GM19025 (cell line): ENCODE measurements at regions not wholly inside any gene's neighbourhood (a gene's known extent, or its start where the extent isn't known, plus 50 kb on each side); places are given as distances from the start of the nearest gene placed in this dataset.
"Not testable (repeated sequence)": the region's sequence is repeated elsewhere in the genome, so short reads cannot be mapped to it uniquely, and the experiment has no call there.

Experiments used
- ATAC-seq: cut with Tn5 transposase; IDR thresholded peaks from one replicate; pipeline ENCODE4 v1.9.1; 2021; ENCODE audit warnings: mild to moderate bottlenecking, low read depth, moderate library complexity; ENCODE audit not compliant: unreplicated experiment

DNA sequence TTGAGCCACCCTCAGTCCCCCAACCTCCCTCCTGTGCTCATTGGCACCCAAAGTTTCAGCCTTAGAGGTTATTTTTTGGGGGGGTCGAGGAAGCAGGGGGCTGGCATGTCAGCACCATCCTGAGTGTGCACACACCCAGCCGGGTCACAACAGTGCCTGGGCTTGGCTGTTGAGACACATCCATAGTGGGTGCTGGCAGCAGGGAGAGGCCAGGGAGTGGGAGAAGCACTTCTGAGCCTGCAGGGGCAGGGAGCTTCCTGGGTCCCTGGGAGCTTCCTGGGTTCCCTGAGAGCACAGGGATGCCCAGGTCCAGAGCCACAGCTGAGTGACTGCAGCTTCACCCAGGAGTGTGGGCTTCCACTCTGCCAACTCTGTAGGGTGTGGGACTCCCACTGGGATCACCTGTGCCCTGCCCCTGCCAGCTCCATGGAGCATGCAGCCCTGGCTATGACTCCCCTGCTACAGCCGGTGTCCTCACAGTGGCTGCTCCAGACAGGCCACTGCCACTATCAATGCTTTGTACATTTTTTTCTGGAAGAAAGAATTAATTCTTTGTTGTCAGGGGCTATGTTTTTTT, 240.4 kb downstream of the PTGER3 start:
- ATAC-seq: no peak

DNA sequence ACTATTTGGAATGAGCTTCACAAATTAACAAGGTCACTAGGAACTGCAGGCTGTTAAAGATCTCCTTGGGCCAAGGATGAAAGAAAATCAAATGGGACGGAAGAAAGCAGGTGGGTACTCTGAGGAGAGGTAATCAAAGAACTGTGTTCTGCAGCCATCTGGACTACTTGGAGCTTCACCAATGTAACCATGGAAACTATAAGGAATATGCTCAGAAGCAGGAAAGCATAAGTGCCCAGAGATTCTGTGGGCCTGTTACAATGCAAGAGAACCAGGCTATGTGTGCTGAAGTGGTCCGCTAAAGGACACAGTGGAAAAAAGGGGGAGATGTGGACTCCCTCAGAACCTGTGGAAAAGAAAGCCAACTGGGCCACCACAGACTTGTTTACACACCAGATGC, 238.5 kb downstream of the PTGER3 start:
- no peak for ATAC-seq

DNA sequence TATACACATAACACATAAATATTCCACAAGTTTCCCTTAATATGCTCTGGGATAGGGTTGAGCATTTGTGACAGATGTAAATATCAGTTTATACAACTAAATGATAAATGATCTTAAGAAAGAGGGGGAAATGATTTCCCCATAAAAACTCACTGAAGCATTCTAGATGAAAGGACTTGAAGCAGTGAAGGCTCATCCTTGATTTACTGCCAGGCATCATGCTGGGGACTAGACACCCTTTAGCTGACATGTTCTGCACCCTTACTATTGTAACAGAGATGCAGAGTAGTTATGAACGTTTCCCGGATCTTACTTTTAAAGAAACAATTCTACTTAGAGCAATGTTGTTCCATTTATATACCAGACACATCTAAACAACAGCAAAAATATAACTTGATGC, 235.8 kb downstream of the PTGER3 start:
- ATAC-seq: no peak

DNA sequence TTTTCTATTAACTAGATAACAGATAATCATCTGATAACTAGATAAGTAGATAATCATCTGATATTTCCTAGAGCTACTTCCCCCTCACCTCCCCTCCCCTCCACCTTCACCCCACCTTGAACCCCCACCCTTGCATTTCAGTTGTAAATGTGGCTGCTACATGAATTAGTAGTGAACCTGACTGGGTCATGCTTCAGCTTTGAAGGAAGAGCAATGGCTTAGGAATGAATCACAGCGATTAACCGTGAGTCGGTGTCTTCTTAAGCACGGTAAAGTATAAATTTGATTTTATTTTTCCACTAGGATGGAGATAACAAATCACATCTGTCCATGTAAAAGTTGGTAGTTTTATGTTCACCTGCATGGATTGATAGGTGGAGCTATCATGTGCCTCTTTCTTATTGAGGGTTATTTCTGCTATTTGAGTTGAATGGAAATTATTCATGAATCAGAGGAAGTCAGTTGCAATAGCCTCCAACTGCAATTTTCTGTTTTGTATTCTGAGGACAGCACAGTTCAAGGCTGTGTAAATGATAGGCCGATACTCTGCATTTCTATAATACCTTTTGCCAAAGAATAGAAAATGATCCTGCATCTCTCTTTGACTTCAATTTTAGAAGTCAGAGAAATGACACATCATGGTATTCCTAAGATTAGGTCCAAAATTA, 235.0 kb downstream of the PTGER3 start:
- no peak for ATAC-seq

DNA sequence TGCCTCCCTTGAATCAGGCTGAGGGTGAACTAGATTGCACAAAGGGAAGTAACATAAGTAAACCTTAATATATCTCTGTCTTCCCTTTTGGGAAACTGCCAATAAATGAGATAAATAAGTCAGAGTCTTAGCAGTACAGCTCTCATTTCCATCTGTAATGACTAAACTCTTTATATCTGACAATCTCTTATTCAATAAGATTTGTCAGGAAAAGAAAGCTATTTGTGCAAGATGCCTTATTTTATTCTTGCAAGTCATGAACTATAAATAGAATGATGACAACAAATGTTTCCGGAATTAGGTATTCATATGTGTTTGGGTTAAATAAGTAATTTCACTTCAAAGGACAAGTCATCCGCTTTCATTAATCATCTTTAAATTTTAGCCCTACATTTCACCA, 229.2 kb downstream of the PTGER3 start:
- ATAC-seq: no peak

DNA sequence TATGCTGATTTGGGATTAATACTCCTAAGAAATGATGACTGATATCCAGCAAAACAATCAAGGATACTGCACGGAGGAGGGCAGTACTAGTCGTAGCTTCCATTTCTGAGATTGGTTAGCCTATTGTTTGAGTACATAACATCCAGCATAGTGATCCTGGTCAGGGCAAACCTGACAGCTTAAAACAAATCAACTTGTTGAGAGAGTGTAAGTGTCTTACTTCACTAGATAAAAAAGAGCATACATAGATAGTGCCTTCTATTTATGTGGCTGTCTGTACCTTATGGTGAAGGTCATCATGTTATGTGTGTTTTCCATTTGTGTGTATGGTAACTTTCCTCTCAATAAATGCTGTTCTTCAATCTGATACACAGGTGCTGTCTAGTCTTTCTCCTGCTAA, 228.4 kb downstream of the PTGER3 start:
- no peak for ATAC-seq

DNA sequence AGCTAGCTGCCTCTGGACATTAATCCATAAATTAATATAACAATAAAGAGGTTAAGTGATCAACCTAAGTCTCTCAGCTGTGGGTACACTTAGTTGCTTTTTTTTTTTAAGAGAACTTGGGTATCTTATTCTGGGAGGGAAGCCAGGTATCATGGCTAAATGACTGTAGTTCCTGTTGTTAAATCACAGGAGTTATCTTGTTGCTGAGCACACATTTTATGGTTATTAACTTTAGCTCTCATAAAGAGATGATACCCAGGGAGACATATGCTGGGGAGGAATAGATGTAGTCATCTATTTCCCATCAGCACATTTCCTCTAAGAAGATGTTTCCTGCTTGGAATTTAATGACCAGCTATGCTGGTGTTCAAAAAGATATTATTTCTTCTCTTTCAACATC, 227.8 kb downstream of the PTGER3 start:
- ATAC-seq: no peak

DNA sequence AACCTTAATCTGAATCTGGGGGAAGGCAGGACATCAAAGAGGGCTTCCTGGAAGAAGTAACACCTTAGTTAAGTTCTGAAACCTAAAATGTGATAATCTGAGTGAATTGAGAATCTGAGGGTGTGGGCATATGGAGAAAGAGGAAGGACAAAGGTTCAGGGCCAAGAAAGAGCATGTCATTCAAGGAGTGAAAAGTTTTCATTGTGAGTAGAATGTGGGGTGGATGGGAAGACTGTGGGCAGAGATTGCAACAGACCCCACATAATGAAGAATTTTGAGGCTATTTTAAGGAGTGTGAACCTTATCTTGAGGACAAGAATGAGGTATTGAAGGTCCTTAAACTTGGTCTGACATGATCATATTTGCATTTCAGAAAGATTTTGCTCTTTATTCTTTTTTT, 227.2 kb downstream of the PTGER3 start:
- ATAC-seq: no peak

DNA sequence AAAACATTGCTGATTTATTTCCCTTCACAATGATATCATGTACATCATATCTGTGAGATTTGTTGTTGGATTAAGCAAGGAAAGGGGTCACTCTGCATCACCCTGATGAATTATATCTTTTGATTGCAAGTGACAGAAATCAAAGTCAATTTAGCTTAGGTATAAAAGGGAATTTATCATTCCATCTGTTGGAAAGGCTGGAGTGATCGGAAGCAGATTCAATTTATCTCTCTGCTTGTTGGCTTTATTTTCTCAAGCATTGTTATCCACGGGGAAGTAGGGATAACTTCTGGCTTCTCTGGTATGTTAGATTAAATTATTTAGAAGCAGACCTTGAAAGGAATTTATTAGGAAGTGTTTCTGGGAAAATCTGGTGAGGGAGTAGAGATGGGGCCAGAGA, 226.6 kb downstream of the PTGER3 start:
- ATAC-seq: no peak

DNA sequence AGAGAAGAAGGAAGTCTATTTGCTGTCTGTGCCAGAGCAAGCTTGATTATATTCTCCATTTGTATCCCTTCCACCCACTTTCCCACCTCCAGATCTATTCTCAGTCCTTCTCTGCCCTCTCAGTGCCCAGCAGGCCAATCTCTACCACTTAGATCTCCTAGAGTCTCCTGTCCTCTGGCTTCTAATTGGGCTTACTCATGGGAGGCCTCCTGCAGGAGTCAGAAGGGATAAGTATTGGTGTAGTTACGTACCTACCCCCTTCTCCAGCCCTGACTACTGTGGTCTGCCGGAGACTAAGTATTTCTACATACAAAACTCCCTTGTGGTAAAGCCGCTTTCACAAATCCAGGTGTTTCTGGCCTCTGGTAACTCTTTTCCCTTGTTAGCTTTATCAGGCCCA, 221.2 kb downstream of the PTGER3 start:
- ATAC-seq: no peak

DNA sequence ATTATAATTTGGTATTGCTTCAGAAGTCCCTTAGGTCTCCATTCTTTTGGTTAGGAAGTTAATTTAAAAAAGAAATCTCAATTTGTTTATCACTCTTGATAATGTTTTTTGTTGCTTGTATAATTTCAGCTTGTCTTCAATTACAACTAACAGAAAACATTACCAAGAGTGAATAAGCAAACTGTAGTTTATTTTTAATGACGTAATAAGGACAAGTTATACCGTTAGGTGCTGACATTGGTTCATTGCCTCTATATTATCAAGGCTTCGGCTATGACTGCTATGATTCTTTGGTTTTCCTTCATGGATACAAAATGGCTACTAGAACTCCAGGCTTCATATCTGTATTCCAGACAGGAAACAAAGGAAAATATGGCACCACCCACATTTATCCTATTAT, 220.6 kb downstream of the PTGER3 start:
- ATAC-seq: no peak

DNA sequence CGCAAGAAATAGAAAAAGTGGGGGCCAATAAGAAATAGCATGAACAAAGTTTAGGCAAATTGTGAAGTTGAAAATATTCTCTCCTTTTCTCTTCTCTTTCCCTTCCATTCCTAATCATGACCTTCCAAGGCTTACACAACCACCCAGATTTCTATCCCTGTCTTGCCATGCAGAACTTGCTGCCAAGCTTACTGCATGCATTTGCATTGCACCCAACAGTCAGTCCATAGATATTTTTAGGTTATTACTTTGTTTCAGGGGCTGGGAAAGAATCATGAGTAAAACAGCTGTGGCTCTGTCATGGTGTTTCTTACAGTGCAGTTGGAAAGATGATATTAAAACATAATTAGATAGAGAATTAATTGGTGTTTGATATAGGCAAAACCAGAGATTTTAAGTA, 219.4 kb downstream of the PTGER3 start:
- ATAC-seq: no peak

DNA sequence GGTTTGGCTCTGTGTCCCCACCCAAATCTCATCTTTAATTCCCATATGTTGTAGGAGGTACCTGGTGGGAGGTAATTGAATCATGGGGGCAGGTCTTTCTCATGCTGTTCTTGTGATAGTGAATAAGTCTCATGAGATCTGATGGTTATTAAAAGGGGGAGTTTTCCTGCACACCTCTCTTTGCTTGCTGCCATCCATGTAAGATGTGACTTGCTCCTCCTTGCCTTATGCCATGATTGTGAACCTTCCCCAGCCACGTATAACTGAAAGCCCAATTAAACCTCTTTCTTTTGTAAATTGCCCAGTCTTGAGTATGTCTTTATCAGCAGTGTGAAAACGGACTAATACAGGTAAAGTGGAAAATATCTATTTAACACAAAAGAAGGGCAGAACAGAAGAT, 213.3 kb downstream of the PTGER3 start:
- ATAC-seq: not testable (repeated sequence)

DNA sequence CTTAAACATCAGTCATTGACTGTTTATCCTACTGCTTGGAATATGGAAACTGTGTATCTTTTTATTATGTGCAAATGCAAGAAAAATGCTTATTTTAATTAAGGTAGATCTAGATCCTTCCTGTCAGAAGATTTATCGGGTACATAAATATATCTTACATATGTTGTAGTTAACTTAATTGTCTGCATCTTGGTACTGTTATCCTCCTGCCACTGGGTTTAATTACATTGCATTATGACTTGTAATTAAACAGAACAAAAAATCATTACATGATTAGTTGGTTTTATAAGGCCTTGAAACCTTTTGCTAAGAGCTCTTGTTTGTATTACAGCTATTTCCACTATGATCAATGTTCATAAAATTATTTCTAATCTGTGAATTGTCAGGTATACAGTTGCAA, 211.2 kb downstream of the PTGER3 start:
- no peak for ATAC-seq

DNA sequence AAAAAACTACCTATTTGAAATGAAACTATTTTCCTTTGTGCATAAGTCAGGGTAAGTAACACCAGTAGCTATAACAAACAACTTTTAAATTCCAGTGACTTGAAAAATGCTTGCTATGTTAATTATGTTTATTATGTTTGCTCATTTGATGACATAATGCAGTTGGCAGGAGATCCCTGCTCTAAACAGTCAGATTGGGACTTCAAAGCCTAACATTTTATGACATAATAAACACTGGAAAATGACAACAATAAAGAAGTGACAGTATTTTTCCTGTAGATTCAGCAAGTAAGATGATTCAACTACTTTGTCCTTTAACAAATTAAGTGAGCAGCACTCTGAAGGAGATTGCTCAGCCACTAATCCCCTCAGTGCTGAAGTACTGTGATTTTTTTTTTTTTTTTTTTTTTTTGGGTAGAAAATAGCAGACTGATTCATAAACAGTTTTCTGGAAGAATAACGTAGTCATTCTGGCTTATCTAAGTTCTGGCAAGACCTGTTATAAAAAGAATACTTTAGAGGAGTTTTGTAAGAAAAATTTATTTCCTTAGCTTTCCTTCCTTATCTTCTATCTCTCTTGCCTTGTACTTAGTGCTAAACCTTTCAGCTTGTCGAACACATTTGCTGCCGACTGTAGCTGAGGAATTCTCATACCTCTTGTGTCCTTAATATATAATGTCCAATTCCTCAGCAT, 207.2 kb downstream of the PTGER3 start:
- no peak for ATAC-seq

DNA sequence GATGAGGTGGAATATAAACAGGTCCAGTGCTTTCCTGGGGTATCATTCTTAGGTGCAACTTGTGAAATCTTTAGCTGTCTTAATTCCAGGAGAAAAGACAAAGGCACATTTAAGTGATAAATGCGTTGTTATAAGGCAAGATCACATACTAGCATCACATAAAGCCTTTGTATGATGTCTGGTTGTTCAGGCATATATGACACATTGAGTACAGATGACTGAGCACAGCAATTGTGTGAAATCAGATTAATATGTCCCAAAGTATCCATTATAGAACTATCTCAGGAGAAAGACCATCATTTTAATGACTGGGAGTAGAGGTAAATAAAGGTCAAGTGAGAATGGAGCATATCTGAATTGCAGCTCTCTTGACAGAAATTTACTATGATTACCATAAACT, 205.1 kb downstream of the PTGER3 start:
- ATAC-seq: no peak

DNA sequence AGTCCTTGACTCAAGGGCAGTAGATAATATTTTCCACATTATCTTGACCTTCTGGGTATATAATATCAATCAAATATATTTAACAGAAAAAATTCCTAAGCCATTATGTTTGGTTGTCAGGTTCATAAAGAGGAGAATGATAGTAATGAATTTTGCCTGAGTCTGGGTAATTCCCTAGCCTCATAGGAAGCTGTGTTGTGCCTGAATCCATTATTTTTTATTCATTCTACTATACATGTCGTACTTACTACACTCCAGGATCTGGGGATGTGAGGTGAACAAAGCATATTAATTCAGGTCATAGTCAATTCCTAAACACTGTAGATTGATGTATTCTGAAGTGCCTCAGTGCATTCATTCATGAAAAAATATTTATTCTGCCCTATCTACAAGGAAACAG, 204.2 kb downstream of the PTGER3 start:
- no peak for ATAC-seq

DNA sequence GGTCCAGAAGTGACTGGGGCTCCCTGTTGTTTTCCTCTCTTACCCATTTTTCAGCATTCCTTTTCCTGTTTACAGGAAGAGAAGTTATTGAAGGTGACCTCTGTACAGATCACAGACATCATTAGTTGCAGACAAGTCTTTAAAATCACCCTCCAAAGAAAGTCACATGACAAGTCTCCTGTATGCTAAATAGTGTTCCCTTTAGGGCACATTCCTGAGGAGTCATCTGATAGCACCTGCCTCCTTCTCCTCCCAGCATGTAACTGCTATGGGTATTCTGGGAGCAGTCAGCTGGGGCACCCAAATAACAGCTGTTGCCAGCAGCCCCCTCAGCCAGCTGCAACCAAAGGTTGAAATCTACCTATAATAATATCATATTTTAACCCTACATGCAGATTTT, 200.6 kb downstream of the PTGER3 start:
- ATAC-seq: no peak

DNA sequence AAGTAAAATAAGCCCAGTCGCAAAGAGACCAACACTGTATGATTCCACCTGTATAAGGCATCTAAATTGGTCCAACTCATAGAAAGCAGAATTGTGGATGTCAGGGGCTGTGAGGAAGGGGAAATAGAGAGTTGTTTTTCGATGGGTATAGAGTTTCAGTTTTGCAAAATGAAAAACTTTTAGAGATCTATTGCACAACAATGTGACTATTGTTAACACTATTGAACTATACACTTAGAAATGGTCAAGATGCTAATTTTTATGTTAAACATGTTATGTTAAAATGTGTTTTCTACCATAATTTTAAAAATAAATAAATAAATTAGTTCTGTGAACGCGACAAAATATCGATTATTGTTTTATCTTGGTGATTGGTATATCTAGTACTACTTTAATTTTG, 192.4 kb downstream of the PTGER3 start:
- no peak for ATAC-seq

DNA sequence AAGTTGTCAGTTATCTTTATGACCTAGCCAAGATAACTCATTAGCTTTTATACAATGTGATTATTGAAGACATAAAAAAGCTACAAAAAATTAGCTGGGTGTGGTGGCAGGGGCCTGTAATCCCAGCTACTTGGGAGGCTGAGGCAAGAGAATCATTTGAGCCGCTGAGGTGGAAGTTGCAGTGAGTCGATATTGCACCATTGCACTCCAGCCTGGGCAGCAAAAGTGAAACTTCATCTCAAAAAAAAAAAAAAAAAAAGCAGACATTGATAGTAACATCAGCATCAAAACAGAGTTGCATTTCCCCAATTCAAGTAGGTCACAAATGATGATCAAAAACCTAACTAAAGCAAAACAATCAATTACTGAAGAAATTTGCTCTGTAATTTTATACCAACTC, 191.4 kb downstream of the PTGER3 start:
- ATAC-seq: no peak

DNA sequence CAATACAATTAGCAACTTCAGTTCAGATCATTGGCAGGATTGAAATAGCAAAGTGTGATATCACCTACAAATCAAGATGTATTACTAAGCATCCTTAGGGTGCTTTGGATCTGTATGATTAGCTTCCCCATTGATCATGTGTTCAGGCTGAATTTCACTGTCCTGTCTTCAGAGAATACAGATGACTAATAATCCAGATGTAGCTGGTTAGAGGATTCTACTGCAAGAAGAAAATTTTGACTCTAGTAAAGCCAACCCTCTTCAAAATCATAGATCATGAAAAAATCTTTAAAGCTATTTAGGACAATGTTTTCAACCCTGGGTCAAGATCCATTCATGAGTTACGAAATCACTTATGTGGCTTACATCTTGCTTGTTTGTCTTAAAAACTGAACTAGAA, 184.4 kb downstream of the PTGER3 start:
- ATAC-seq: no peak

DNA sequence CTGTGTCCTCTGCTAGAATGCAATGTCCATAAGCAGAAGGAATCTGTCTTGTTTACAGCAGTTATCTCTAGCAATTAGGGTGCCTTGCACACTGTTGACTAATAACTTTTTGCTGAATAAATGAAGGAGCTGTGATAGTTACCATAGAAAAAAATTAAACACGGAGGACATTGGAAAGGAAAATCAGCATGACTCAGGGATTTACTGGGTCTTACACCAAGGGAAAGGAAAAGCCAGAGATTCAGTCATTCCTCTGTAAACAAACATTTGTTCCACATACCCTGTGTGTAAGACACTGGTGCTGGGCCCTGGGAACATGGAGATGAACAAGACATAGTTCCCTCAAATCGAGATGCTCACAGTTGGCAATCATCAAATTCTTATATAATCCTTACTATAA, 183.3 kb downstream of the PTGER3 start:
- no peak for ATAC-seq
